Suprapubic skin (tissue), 4 donors: ENCODE measurements at regions not wholly inside any gene's neighbourhood (a gene's known extent, or its start where the extent isn't known, plus 50 kb on each side); places are given as distances from the start of the nearest gene placed in this dataset.

Source experiments
- EP300 ChIP-seq: sonication (generic); formaldehyde crosslinking; IDR thresholded peaks from one replicate; pipeline ENCODE4 v1.6.1; 2017; ENCODE audit warnings: antibody characterized with exemption
- POLR2A ChIP-seq, 2 donors: fragments of 450-650 bp; IDR thresholded peaks; one replicate each; pipeline ENCODE4 v1.6.1; 2017; ENCODE audit warnings: antibody characterized with exemption in 2 of 2, mild to moderate bottlenecking in 2 of 2, moderate library complexity in 2 of 2
- POLR2AphosphoS5 ChIP-seq, 3 donors: sonication (generic); formaldehyde crosslinking; IDR thresholded peaks; one replicate each; pipeline ENCODE4 v1.6.1; 2017; ENCODE audit warnings: antibody characterized with exemption in 3 of 3
- TF ChIP-seq, protein P1 (sequence below), 2 donors: fragments of 200-600 bp in 1 of 2; fragments of 450-650 bp in 1 of 2; sonication (generic) in 1 of 2; IDR thresholded peaks; one replicate each; pipeline ENCODE4 v1.5.1; 2016 to 2019; ENCODE audit warnings: antibody characterized with exemption in 2 of 2, mild to moderate bottlenecking in 1 of 2, moderate library complexity in 1 of 2

- TF ChIP-seq POLR2AphosphoS5 (IDR thresholded peaks at IDR 0.05) (no peak), POLR2A (IDR thresholded peaks at IDR 0.05) (no peak), EP300 (no peak)
- TF ChIP-seq, protein P1, sequence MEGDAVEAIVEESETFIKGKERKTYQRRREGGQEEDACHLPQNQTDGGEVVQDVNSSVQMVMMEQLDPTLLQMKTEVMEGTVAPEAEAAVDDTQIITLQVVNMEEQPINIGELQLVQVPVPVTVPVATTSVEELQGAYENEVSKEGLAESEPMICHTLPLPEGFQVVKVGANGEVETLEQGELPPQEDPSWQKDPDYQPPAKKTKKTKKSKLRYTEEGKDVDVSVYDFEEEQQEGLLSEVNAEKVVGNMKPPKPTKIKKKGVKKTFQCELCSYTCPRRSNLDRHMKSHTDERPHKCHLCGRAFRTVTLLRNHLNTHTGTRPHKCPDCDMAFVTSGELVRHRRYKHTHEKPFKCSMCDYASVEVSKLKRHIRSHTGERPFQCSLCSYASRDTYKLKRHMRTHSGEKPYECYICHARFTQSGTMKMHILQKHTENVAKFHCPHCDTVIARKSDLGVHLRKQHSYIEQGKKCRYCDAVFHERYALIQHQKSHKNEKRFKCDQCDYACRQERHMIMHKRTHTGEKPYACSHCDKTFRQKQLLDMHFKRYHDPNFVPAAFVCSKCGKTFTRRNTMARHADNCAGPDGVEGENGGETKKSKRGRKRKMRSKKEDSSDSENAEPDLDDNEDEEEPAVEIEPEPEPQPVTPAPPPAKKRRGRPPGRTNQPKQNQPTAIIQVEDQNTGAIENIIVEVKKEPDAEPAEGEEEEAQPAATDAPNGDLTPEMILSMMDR (IDR thresholded peaks at IDR 0.05), result no peak
Measured at GRCh38 chr15:35886765-35887164, 340.8 kb upstream of the DPH6 start.
